NB4 (cell line): ENCODE measurements at regions not wholly inside any gene's neighbourhood (a gene's known extent, or its start where the extent isn't known, plus 50 kb on each side); places are given as distances from the start of the nearest gene placed in this dataset.

ENCODE experiments used
- CTCF ChIP-seq: IDR thresholded peaks from one replicate; pipeline ENCODE4 v1.5.1; 2012; ENCODE audit warnings: low read depth, low read length
- POLR2A ChIP-seq: IDR thresholded peaks from 2 replicates; pipeline ENCODE4 v1.6.1; 2011; ENCODE audit warnings: mild to moderate bottlenecking; ENCODE audit not compliant: insufficient read length; ENCODE audit errors: extremely low read depth

DNA sequence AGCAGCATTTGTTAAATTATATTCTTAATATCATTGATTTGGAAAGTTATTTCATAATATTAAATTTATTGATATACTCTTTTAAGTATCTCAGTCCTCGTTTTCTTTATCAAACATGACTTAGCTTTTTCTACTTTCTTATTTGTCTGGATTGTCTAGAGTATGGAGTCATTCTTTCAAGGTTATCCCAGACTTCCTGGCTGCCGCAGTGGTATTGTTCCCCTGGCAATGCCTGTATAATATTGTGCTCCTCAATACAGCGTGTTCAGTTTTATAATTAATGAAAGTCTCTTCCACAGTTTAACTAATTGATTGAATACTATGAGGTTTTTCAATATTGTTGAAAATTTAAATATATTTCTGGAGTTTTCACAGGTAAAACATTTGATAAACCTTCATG lies 310.9 kb downstream of the ANKRD50 start:
- TF ChIP-seq POLR2A (no peak), CTCF (no peak)
